IMR-90 (cell line): ENCODE measurements at regions not wholly inside any gene's neighbourhood (a gene's known extent, or its start where the extent isn't known, plus 50 kb on each side); places are given as distances from the start of the nearest gene placed in this dataset.

Experiments
- ATAC-seq: fragments of 200-7000 bp; cut with Tn5 transposase; 2 replicates; pipeline ENCODE4 v1.9.1; 2020; ENCODE audit warnings: low read depth, mild to moderate bottlenecking, moderate library complexity
- BruUV-seq: library from RNA; stranded (reverse); fragments of 400-500 nt; replicated peaks from 2 replicates; lab custom pipeline; 2021; lab: Mats Ljungman, UMichigan
- CTCF ChIA-PET: fragments of 300-600 bp; formaldehyde crosslinking; extraction: SDS; loops from one replicate; lab custom pipeline; 2021; ENCODE audit warnings: antibody characterized with exemption; lab: Yijun Ruan, JAX
- POLR2A ChIA-PET: fragments of 300-600 bp; sonication (Branson Sonifier 250); formaldehyde crosslinking; loops from one replicate; lab custom pipeline; 2022; ENCODE audit warnings: antibody characterized with exemption; ENCODE audit not compliant: unreplicated experiment; lab: Charles Lee
- DNase-seq: peaks from one replicate; pipeline ENCODE4 v3.0.0; 2013
- H2AFZ ChIP-seq: replicated peaks from 2 replicates; pipeline ENCODE3; 2013; ENCODE audit warnings: low read length, mild to moderate bottlenecking; ENCODE audit not compliant: poor library complexity
- H2AK5ac ChIP-seq: 2 replicates; pipeline ENCODE4 v1.6.1; 2013; ENCODE audit warnings: low read depth, low read length, inconsistent platforms
- H2AK9ac ChIP-seq: replicated peaks from 2 replicates; pipeline ENCODE3; 2013; ENCODE audit warnings: mild to moderate bottlenecking, low read depth, low read length, moderate library complexity; ENCODE audit not compliant: poor library complexity
- H2BK120ac ChIP-seq: 2 replicates; pipeline ENCODE4 v1.6.1; 2013; ENCODE audit warnings: low read depth, low read length, inconsistent platforms
- H2BK15ac ChIP-seq: 3 replicates; pipeline ENCODE4 v1.6.1; 2013; ENCODE audit warnings: low read depth, low read length, inconsistent platforms
- H2BK20ac ChIP-seq: 2 replicates; pipeline ENCODE4 v1.6.1; 2013; ENCODE audit warnings: low read depth, mild to moderate bottlenecking, inconsistent platforms, low read length, moderate library complexity
- H2BK5ac ChIP-seq: 2 replicates; pipeline ENCODE4 v1.6.1; 2013; ENCODE audit warnings: mild to moderate bottlenecking, low read depth, low read length, inconsistent platforms; ENCODE audit not compliant: poor library complexity, severe bottlenecking
- H3K14ac ChIP-seq: replicated peaks from 2 replicates; pipeline ENCODE4 v1.6.1; 2013; ENCODE audit warnings: low read depth, low read length, inconsistent platforms
- H3K18ac ChIP-seq: 2 replicates; pipeline ENCODE4 v1.6.1; 2013; ENCODE audit warnings: low read depth, low read length, control low read depth
- H3K23ac ChIP-seq: 2 replicates; pipeline ENCODE4 v1.6.1; 2013; ENCODE audit warnings: low read depth, low read length, inconsistent platforms
- H3K27ac ChIP-seq: 2 replicates; pipeline ENCODE4 v1.5.1; 2013; ENCODE audit warnings: mild to moderate bottlenecking, control low read depth, low read length; ENCODE audit not compliant: insufficient read depth
- H3K27me3 ChIP-seq: 2 replicates; pipeline ENCODE4 v1.6.1; 2013; ENCODE audit warnings: low read length; ENCODE audit not compliant: control insufficient read depth, insufficient read depth
- H3K36me3 ChIP-seq: 2 replicates; pipeline ENCODE4 v1.6.1; 2013; ENCODE audit warnings: low read length, mixed read lengths; ENCODE audit not compliant: control insufficient read depth, insufficient read depth
- H3K4ac ChIP-seq: 2 replicates; pipeline ENCODE4 v1.6.1; 2013; ENCODE audit warnings: low read depth, low read length, inconsistent platforms
- H3K4me1 ChIP-seq: 2 replicates; pipeline ENCODE4 v1.6.1; 2013; ENCODE audit warnings: low read length, mixed read lengths; ENCODE audit not compliant: control insufficient read depth, insufficient read depth
- H3K4me2 ChIP-seq: 2 replicates; pipeline ENCODE4 v1.6.1; 2013; ENCODE audit warnings: low read depth, mild to moderate bottlenecking, control low read depth, low read length, moderate library complexity
- H3K4me3 ChIP-seq: 2 replicates; pipeline ENCODE4 v1.5.1; 2013; ENCODE audit warnings: low read depth, mild to moderate bottlenecking, control low read depth, low read length, moderate library complexity; ENCODE audit not compliant: insufficient read depth
- H3K56ac ChIP-seq: 2 replicates; pipeline ENCODE4 v1.6.1; 2013; ENCODE audit warnings: low read length, inconsistent platforms; ENCODE audit not compliant: insufficient read depth; ENCODE audit errors: extremely low read depth
- H3K79me1 ChIP-seq, 2 experiments: 2 replicates each; pipeline ENCODE4 v1.6.1; 2013; ENCODE audit warnings: low read length in 2 of 2, inconsistent platforms in 1 of 2, low read depth in 1 of 2
- H3K9ac ChIP-seq: 2 replicates; pipeline ENCODE4 v1.6.1; 2013; ENCODE audit warnings: low read depth, low read length, control low read depth
- H3K9me1 ChIP-seq: 2 replicates; pipeline ENCODE4 v1.6.1; 2013; ENCODE audit warnings: low read length, inconsistent platforms; ENCODE audit not compliant: insufficient read depth
- H3K9me3 ChIP-seq: 2 replicates; pipeline ENCODE4 v1.6.1; 2013; ENCODE audit warnings: low read length; ENCODE audit not compliant: control insufficient read depth, insufficient read depth
- H4K20me1 ChIP-seq: 2 replicates; pipeline ENCODE4 v1.6.1; 2013; ENCODE audit warnings: low read length, inconsistent platforms; ENCODE audit not compliant: insufficient read depth
- H4K5ac ChIP-seq: 2 replicates; pipeline ENCODE4 v1.6.1; 2013; ENCODE audit warnings: mild to moderate bottlenecking, low read depth, low read length, control low read depth
- H4K8ac ChIP-seq, 2 experiments: 2 replicates each; pipeline ENCODE4 v1.6.1; 2013; ENCODE audit warnings: low read depth in 2 of 2, low read length in 2 of 2, control low read depth in 1 of 2, inconsistent platforms in 1 of 2
- H4K91ac ChIP-seq: 2 replicates; pipeline ENCODE4 v1.6.1; 2013; ENCODE audit warnings: low read depth, low read length, inconsistent platforms; ENCODE audit not compliant: insufficient read depth
- BHLHE40 ChIP-seq: fragments of 150-350 bp; IDR thresholded peaks from 2 replicates; pipeline ENCODE4 v1.6.1; 2016; ENCODE audit warnings: mild to moderate bottlenecking, low read depth, low read length
- CEBPB ChIP-seq: IDR thresholded peaks from 2 replicates; pipeline ENCODE4 v1.6.1; 2012; ENCODE audit warnings: low read depth, low read length, improper control_type of control experiment
- CHD1 ChIP-seq: IDR thresholded peaks from 2 replicates; pipeline ENCODE4 v1.6.1; 2012; ENCODE audit warnings: low read depth, low read length, improper control_type of control experiment
- CTCF ChIP-seq: conservative IDR thresholded peaks from 2 replicates; pipeline ENCODE4 v1.5.1; 2012; ENCODE audit warnings: mild to moderate bottlenecking, low read depth, low read length, improper control_type of control experiment
- ELK1 ChIP-seq: fragments of 150-350 bp; IDR thresholded peaks from 2 replicates; pipeline ENCODE4 v1.6.1; 2016; ENCODE audit warnings: low read depth, mild to moderate bottlenecking, low read length, moderate library complexity, borderline replicate concordance
- FOS ChIP-seq: fragments of 150-350 bp; IDR thresholded peaks from 2 replicates; pipeline ENCODE4 v1.6.1; 2016; ENCODE audit warnings: low read depth, low read length
- MAFK ChIP-seq: IDR thresholded peaks from 2 replicates; pipeline ENCODE4 v1.6.1; 2012; ENCODE audit warnings: low read depth, low read length, improper control_type of control experiment
- MAZ ChIP-seq: IDR thresholded peaks from 2 replicates; pipeline ENCODE4 v1.6.1; 2012; ENCODE audit warnings: low read depth, mild to moderate bottlenecking, low read length, improper control_type of control experiment, moderate library complexity, borderline replicate concordance
- MXI1 ChIP-seq: IDR thresholded peaks from 2 replicates; pipeline ENCODE4 v1.6.1; 2012; ENCODE audit warnings: low read depth, mild to moderate bottlenecking, low read length, moderate library complexity, borderline replicate concordance
- NFE2L2 ChIP-seq: fragments of 150-350 bp; IDR thresholded peaks from 2 replicates; pipeline ENCODE4 v1.6.1; 2016; ENCODE audit warnings: low read depth, mild to moderate bottlenecking, low read length
- POLR2A ChIP-seq: IDR thresholded peaks from 2 replicates; pipeline ENCODE4 v1.6.1; 2012; ENCODE audit warnings: mild to moderate bottlenecking, low read depth, low read length
- RAD21 ChIP-seq: IDR thresholded peaks from 2 replicates; pipeline ENCODE4 v1.6.1; 2012; ENCODE audit warnings: low read length, improper control_type of control experiment
- RCOR1 ChIP-seq: IDR thresholded peaks from 2 replicates; pipeline ENCODE4 v1.6.1; 2012; ENCODE audit warnings: mild to moderate bottlenecking, low read length, improper control_type of control experiment; ENCODE audit not compliant: insufficient replicate concordance
- RFX5 ChIP-seq: IDR thresholded peaks from 2 replicates; pipeline ENCODE4 v1.8.0; 2012; ENCODE audit warnings: low read depth, mild to moderate bottlenecking, low read length, moderate library complexity
- SMC3 ChIP-seq: fragments of 150-350 bp; IDR thresholded peaks from 2 replicates; pipeline ENCODE4 v1.6.1; 2016; ENCODE audit warnings: low read depth, mild to moderate bottlenecking, antibody characterized with exemption, low read length, moderate library complexity
- dilution Hi-C: fragments of 300-500 bp; cut with HindIII; formaldehyde crosslinking; loops from one replicate; pipeline ENCODE4 v1.14.3; 2018; ENCODE audit warnings: low sequenced_read_pairs; ENCODE audit not compliant: unreplicated experiment
- in situ Hi-C: fragments of 300-500 bp; cut with MboI; formaldehyde crosslinking; loops from 3 replicates; pipeline ENCODE4 v1.14.3; 2019; ENCODE audit warnings: low sequenced_read_pairs, inconsistent platforms, mixed read lengths
- intact Hi-C: fragments of 100-400 bp; cut with micrococcal nuclease; formaldehyde crosslinking; loops from 2 replicates; pipeline ENCODE4 v1.10.0; 2022
- TF ChIP-seq, protein P1 (sequence below): fragments of 150-350 bp; IDR thresholded peaks from 2 replicates; pipeline ENCODE4 v1.6.1; 2017; ENCODE audit warnings: mild to moderate bottlenecking, antibody characterized with exemption, low read length, low read depth

- no peak overlapping the region for H2AK9ac ChIP-seq
- H2BK20ac ChIP-seq, result no peak overlapping the region
- in situ Hi-C loops, result no loop called here
- no peak overlapping the region for H2BK5ac ChIP-seq
- H3K27ac ChIP-seq, result no peak overlapping the region
- no peak overlapping the region for H3K4ac ChIP-seq
- ChIA-PET CTCF (interaction anchor here (0.9 kb wide), 1 partner anchor 10 kb away, joined by 3 read pairs; no protein-coding TSS in a partner anchor), POLR2A (no interaction called here)
- no peaks in the 10 kb centered on the region for H3K9me3 ChIP-seq
- no peaks in the 10 kb centered on the region for H4K20me1 ChIP-seq
- dilution Hi-C loops, result no loop called here
- no peaks in the 10 kb centered on the region for H3K36me3 ChIP-seq
- H3K27me3 ChIP-seq, result no peaks in the 10 kb centered on the region
- BruUV-seq, result no TSS peak
- no peak for DNase-seq
- no peak overlapping the region for H3K14ac ChIP-seq
- TF ChIP-seq NFE2L2, result no peak
- TF ChIP-seq CEBPB, result no peak
- no peak for TF ChIP-seq BHLHE40
- no peak for TF ChIP-seq MXI1
- TF ChIP-seq RFX5, result no peak
- no peak for TF ChIP-seq CHD1
- no peak for TF ChIP-seq CTCF
- TF ChIP-seq MAZ, result no peak
- no peak for TF ChIP-seq RAD21
- TF ChIP-seq, protein P1, sequence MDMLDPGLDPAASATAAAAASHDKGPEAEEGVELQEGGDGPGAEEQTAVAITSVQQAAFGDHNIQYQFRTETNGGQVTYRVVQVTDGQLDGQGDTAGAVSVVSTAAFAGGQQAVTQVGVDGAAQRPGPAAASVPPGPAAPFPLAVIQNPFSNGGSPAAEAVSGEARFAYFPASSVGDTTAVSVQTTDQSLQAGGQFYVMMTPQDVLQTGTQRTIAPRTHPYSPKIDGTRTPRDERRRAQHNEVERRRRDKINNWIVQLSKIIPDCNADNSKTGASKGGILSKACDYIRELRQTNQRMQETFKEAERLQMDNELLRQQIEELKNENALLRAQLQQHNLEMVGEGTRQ, result no peak
- TF ChIP-seq FOS, result no peak
- no peak for TF ChIP-seq ELK1
- no peak for TF ChIP-seq RCOR1
- TF ChIP-seq MAFK, result no peak
- TF ChIP-seq SMC3, result no peak
- no peak for TF ChIP-seq POLR2A
- H3K23ac ChIP-seq, result no peak overlapping the region
- H2AK5ac ChIP-seq, result 0 out of 2 replicates have a peak overlapping the region, but pooled peaks have one; percentile 56
- no peak overlapping the region for H2AFZ ChIP-seq
- H4K5ac ChIP-seq, result no peak overlapping the region
- 0 out of 3 replicates have a peak overlapping the region, but pooled peaks have one; percentile 33 for H2BK15ac ChIP-seq
- H4K8ac ChIP-seq, result peak overlapping the region in 1 of 2 experiments; percentile 4; a peak in 1 of 4 replicates
- H3K4me3 ChIP-seq, result no peak overlapping the region
- H2BK120ac ChIP-seq, result no peak overlapping the region
- H3K56ac ChIP-seq, result no peak overlapping the region
- H3K4me1 ChIP-seq, result peaks cover 9% of the 10 kb centered on the region
- no peak for ATAC-seq
- no peaks in the 10 kb centered on the region for H3K79me1 ChIP-seq
- H3K9me1 ChIP-seq, result no peaks in the 10 kb centered on the region; the same call in 1 of the 2 replicates
- intact Hi-C loops, result loop anchor here (5.0 kb wide), 1 partner anchor 43 kb away; no protein-coding TSS in a partner anchor
- no peak overlapping the region for H3K9ac ChIP-seq
- H3K18ac ChIP-seq, result peak overlapping the region; percentile 46; the same call in 1 of the 2 replicates
- H4K91ac ChIP-seq, result no peak overlapping the region
- peak overlapping the region; percentile 64; the same call in 1 of the 2 replicates for H3K4me2 ChIP-seq
These were observed 131.1 kb upstream of the MOCS2 start for GRCh38 chr5:53240661-53241060.
